NCI-H1105 treated with DMSO at 0.1 percent for 48 hours (cell line): ENCODE measurements at regions not wholly inside any gene's neighbourhood (a gene's known extent, or its start where the extent isn't known, plus 50 kb on each side); places are given as distances from the start of the nearest gene placed in this dataset.

Experiments used
- DNase-seq: peaks from one replicate; lab custom pipeline; 2025; lab: John Stamatoyannopoulos, UW

DNA sequence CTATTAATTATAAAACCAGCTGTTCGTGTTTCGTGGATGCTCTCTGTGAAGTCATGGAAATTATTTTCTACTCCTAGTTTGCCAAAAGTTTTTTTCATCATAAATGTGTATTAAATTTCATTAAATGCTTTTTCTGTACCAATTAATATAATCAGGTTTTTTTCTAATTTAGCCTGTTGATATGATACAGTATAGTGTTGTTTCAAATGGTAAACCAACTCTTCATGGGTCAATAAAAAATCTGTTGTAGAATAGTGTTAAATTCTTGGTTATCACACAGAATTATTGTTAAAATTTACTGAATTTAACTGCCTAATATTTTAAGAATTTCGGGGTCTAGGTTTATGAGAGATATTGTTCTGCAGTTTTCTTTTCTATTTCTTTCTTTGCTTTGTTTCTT, 505.9 kb upstream of the MANEA start:
- no peak for DNase-seq

DNA sequence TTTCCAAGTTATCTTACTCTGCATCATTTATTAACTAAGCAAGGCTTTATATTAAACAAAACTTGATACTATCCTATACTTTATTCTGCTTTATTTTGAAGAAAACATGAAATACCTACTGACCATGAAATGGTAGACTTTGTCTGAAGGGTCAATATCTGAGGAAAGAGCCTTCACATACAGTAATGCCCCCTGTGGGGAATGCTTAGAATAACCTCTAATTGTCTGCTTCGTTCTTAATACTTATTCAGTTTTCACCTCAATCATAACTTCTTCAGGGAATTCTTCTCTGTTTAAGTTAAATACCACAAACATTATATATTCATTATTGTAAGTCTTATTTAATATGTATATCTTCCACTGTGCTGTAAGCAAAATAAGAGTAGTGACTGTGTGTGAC, 498.9 kb upstream of the MANEA start:
- no peak for DNase-seq

DNA sequence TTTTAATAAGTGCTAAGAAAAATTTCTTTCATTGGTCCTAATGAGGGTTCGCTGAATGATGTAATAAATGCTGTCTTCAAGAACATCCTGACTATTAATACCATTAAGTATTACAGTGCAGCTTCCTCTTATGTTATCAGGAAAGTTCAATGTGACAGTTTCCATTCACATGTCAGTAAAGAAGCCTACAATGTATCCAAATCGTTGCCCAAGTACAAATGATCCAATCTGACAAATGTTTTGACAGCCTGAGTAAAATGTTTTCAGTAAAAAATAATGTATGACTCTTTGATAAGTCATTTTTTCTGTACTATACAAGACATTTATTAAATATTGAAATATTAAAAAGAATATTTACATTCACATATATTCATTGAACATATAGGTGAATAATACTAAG, 496.1 kb upstream of the MANEA start:
- no peak for DNase-seq

DNA sequence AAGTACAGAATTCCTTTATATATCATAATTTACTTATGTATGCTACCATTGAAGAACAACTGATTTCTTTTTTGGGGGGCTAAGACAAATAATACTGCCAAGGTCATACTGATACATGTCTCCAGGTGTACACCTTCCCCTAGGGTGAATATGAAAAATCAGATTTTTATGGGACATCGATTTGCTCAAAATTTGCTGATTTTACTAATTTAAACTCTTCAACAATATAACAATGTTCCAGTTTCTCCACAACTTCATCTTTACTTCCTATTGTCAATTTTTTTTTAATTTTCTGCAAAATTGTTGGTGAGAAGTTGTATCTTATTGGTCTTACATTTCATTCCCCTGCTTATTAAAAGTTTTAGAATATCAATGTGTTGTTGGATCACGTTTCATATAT, 495.4 kb upstream of the MANEA start:
- no peak for DNase-seq

DNA sequence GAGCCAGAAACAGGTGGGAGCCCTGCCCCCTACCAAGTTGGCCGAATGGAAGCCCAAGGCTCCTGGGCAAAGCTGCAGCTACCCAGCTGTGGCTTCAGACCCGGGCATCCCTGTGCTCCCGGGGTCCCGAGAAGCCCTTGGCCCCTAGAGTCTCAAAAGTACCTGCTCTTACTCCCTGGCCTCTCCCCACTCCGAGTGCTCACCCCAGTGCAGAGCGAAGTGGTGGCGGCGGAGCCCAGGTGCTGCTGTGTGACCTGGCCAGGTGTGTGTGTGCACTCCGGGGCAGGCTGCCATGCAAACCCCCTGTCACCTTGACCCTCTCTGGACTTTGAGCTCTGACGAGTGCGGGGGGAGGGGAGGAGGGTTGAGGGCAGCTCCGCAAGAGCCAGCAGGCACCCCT, 493.8 kb upstream of the MANEA start:
- DNase-seq = no peak

DNA sequence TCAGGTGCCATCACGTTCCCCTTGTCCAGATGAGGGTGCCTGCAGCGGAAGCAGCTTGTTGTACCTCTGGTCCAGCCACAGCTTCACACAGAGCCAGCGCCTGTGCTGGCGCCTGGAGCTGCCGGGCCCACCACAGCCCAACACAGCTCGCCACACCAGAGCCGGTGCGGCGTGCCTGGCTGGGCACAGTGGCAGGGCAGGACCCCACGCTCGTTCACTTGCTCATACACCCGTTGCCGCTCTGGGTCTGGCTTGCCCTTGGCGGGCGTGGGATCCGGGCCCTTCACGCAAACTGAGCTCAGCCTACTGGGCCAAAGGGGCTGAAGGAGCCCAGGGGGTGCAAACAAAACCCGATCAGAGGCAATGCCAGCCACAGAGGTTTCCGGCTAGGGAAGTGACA, 492.5 kb upstream of the MANEA start:
- DNase-seq = no peak

DNA sequence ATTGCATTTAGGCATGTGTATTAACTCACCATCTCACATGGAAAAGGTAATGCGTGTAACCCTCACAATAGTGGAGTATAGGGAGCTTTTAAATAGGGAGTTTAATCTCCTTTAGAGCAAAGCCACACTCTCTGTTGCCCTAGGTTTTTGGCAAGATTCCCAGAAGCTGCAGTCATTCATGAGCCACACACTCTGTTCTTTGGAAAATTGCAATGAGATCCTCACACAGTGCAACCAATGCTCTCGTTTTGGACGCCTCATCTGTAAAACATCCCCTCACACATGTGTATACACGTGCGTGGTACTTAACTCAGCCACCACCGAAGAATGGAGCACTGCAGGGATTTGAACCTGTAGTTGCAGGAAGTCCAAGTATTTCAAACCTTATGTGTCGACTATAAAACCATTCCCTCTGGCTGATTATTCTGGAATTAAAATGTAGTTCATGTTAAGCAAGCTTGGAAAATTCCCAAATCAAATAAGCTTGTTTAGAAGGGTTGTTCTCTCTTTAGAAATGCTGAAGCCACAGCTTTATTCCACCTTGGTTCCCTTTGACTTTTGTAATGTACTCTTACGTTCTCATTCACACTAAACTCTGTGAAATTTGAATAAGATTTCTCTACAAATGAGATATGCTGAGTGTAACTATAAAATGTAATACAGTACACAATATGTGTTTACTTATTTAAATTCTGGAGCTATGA, 489.8 kb upstream of the MANEA start:
- DNase-seq = peak; percentile 98

DNA sequence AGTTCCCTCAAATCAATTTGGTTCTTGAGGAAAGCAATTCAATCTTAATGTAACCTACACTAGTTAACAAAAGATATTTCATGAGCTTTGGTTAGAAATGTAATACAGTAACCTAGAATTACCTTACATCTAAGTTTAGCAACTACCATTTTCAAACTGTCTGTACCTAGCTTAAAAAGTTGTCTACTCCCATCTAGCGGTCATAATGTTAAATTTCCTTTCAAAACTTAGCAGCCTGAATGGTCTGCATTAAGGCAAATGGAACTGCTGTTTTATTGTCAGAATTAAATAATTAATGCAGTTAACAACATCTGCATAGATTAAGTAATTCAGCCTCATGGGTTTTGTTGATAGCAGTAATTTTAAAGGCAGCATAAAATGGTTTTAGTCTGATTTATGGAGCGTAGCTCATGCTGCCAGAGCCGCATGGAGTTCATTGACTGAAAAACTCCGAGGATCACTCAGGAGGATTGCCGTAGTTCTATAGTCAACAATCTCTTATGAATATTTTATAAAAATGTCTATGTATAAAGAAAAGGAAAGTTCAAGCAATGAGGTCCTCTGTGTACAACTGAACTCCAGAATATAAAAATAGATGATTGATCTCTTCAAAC, 485.4 kb upstream of the MANEA start:
- peak; percentile 72 for DNase-seq

DNA sequence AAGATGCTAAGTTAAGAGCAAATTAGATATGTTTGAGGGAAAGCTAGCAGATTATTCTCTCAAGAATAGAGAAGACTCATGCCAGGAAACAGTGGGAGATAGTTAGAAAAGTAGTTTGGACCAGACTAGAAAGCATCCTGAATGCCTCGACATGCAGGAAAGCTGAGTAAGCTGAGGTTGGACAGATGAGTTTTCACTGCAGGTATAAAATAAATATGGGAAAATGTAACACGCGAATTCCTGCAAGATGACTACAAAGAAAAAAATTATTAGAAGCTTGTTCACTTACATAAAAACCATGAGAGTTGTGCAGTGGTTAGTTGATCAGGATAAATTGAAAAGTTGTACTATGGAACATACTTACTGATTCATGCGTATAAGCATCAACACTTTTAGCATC, 484.2 kb upstream of the MANEA start:
- DNase-seq = no peak

DNA sequence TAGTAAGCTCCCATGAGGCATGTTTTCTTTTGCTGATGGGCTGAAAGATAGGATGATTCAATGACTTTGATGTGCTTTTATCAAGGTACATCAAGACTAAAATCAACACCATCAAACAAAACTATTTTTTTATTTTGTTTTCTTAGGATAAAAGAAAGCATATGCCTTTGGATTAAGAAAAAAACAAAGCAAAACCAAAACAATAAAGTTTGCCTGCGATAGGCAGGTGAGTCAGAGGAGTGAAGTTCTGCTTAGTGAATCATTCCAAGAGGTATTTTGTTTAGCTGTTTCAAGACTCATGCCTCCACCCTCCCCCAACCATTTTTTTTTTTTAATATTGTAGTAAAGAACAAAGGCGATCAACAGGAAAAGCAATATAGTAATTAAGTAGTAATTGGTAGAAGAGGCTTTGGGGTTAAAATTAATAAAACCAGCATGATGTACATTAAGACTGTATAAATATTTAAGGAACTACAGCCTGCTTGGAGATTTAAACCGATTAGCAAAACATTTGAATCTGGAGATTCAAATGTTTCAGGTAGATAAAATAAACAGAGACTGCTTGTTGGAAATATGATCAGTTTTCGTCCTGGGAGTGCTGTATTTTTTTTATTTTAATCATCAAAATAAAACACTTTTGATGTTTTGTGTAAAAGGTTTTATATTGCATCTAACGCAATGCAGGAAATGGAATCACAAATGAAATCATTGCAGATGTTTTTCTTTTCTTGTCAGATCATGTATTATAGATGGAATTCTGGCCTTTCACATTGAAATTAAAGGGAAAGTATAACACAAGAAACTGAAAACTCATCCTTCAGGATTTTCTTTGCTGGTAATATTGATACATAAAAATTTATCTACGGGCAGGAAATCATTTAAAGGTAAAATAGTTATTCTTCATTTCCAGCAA, 482.3 kb upstream of the MANEA start:
- no peak for DNase-seq

DNA sequence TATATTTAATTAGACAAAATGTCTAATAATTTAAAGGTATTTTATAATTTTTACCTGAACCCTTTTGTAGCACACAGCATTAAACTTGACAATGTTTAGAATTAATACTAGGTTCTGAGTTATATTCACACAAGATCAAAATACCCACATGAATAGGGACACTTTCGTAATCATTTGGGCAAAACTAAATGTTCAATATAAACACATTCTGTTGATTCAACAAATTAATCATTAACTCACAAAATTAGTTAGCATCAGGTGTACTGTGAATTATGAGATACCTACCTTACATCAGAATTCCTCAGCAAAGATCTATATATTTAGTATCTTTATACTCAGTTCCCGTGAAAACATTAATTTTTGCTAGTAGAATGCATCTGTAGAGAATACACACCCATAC, 481.5 kb upstream of the MANEA start:
- no peak for DNase-seq

DNA sequence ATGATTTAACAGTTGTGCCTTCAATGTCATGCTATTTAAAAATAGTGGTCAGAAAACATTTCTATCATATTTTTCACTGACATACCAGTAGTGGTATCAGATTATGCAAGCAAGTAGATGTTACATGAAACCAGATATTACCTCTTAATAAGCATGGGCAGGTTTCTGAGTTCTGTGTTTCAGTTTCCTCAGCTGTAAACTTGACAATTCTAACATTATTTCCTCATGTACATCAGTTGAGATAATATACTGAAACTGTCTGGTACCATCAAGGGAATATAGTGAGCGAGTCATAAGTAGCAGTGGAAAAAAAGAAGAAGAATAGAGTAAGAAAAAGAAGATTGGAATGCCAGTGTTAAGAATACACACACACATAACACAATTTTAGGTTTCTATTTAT, 477.9 kb upstream of the MANEA start:
- DNase-seq = no peak

DNA sequence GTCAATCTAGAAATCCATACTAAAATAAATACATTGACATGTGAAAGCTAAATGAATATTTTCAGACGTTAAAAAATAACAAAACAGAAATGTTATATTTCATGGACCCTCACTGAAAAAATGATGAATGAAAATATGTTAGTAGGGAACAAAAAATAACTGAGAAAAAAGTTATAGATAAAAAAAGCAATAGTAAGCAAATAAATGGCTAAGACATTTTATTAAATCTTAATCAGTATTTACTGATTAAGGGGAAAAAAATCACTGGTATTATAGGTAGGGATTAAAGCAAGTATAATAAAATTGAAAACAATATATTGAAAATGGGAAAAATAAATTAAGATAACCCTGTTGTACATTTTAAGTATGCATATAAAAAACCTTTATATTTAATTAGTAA, 468.1 kb upstream of the MANEA start:
- no peak for DNase-seq

DNA sequence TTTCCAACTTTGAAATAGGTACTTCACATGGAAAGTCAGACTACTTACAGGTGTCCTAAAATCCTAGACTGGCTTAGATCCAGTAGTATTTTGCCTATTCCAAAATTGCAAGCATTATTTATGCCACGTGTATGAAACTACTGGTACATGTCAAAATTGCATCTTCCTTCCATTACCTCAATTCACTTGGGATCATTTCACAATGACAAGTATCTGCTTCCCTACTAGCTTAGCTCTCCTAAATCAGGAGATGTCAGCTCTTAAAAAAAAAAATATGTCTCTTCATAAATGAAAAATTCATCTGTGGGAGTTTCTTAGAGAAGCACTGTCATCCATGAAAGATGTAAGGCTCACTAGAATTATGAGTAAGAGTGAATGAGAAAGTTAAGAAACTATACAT, 466.6 kb upstream of the MANEA start:
- no peak for DNase-seq

DNA sequence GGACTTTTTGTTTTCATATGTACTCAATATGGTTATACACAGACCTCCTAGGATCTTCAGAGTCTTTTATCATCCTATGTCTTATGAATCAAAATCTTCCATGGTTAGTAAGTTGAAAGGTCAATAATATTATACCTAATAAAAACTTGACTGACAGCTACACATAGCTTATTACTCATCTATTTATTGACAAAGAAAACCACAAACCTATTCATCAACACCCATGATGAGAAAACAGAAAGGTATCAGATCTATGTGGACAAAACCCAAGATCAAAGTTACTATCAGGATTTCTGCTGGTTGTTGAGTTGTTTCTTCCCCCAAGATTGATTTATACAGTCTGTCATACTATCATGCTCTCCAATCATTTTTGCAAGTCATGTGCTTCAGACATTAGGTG, 460.1 kb upstream of the MANEA start:
- DNase-seq = no peak

DNA sequence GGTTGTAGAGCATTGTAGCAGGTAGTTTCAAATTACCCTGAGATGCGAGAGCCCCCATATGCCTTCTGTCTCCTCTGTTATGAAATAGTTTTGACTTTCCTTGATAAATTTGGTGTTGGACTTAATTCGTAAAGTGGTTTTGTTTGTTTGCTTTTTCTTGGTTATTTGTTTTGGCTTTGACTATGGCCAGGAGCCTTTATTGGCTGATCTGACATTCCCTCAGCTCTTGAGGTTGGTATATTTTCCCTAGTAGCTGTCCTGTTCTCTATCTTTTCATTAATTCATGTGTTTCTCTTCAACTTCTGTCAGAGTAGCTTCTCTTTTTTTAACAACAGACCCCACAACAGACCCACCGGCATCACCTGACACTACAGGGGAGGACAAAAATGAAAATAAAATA, 457.4 kb upstream of the MANEA start:
- no peak for DNase-seq

DNA sequence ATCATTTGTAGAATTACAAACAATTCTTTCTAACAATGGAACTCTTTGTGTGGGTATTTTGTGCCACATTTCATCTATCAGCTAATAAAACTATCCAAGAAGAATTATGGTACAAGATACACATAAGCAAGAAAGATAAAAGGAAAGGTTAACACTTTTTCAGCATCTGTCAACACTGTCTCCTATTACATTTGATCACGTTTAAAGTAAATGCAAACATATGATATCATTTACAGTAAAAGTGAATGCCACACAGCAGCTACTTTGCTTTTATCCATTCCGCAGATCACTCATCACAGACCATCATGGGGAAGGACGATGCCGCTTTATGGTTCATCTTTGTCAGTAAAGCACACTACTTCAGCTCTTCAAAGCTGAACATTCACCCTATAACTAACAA, 456.4 kb upstream of the MANEA start:
- DNase-seq = no peak

DNA sequence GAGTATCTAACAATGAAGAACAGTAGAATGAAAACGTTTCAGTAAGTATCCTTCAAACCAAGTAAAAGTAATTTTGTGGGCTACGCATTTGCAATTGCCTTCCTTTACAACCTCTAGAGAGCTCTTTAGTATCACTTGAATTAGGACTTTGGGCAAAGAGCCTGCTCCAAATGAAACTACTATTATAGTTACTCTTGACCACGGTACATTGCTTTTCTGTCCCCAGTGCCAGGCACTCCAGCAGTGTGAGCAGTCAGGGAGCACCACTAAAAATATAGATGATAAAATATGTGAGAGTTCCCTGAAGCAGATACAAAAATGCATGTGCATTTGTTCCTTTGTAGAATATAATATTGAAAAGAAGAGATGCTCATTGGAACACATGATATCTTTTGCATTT, 450.1 kb upstream of the MANEA start:
- no peak for DNase-seq

DNA sequence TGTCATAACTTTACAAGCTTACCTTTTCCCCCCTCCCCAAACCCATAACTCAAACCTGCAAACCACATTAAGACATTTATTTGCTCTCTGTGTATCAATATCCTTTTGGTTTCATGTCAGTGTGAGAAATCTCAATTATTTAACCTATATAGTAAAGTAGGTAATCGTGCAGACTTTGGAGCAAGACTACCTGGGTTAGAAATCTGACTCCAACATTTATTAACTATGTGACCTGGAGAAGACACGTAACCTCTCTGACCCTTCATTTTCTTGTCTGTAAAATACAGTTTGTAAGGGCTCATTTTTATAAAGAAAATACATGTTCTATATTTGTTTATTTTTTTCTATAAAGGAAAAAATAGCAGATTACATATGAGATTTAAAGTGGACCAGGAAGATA, 448.9 kb upstream of the MANEA start:
- DNase-seq = no peak

DNA sequence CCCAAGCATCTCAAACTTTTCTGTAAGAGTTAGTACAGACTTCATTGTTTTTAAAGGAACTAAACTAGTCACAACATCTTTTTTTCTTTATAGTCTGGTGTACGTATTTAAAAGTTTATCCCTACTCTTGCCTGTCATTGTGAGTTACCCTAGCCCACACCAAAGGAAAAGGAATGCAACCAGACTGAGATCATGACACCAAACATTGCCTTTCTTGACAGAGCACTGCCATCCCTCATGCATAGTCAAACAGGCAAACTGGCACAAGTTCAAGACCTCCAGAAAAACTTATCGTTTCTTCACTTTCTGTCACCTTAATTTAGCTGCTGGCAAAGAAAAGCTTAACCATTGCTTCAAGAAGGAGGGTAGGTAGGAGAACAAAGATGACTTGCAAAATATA, 448.4 kb upstream of the MANEA start:
- DNase-seq = no peak

DNA sequence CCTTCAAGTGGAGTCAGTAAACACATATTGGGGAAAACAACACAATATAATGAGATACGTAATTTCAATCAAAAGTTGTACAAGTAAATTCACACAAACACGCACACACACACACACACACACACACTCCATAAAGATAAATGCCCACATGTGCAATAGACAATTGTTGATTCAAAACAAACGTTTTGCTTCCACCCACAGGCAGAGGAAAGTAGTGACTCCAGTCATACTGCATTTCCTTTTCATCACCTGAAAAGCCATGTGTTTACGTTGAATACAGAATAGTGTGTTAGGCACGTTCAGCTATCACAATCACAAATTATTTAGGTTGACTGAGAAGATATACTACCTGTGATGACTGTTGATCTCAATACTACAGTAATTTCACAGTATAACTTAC, 443.8 kb upstream of the MANEA start:
- peak; percentile 17 for DNase-seq

DNA sequence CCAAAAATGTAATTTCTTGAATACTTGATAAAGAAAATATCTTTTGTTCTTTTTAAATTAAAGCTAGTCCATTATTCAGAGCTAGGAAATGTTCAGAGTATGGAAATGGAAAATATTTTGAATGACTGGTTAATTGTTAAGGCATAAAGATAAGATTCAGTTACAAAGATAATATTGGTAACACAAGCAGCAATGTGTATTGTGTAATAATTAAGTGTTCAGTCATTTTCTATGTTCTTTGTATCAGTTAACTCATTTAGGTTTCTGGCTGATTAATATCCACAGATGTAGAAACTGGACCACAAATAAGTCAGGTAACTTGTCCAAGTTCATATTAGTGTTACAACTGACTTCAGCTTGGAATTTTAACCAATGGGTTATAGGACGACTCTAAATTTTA, 442.2 kb upstream of the MANEA start:
- DNase-seq = no peak

DNA sequence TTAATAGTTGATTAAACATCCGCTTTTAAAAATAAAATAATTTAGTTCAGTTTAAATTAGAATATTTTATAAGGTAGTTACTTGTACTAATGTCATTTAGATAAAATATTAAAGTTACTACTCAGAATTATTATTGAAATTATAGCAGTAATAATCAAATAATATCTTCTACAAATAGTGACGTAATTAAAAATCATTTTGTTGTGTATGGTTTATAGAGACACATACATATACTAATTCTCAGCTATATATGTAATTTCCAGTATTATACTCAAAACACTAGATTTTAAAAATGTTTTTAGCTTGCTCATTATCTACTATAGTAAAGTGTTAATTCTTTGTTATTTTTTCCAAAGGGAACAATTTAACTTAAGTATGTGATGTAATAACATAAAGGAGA, 435.2 kb upstream of the MANEA start:
- DNase-seq = no peak
